Thyroid gland (tissue), 4 donors: ENCODE measurements at regions not wholly inside any gene's neighbourhood (a gene's known extent, or its start where the extent isn't known, plus 50 kb on each side); places are given as distances from the start of the nearest gene placed in this dataset.

ENCODE experiments used
- DNase-seq, 2 donors: peaks; one replicate each; pipeline ENCODE4 v3.0.0-alpha.2; 2019
- H3K27ac ChIP-seq, 3 donors: fragments of 200-600 bp; sonication (generic); 1 replicate in 2 of 3; 2 replicates in 1 of 3; pipeline ENCODE4 v1.5.1; 2016 to 2019; ENCODE audit warnings: mild to moderate bottlenecking in 1 of 3, moderate library complexity in 1 of 3
- H3K27me3 ChIP-seq: fragments of 200-600 bp; sonication (generic); one replicate; pipeline ENCODE4 v1.5.1; 2019
- H3K36me3 ChIP-seq, 2 donors: fragments of 200-600 bp; sonication (generic); one replicate each; pipeline ENCODE4 v1.5.1; 2016 to 2019
- H3K4me1 ChIP-seq, 2 donors: fragments of 200-600 bp; sonication (generic); one replicate each; pipeline ENCODE4 v1.5.1; 2017 to 2019
- H3K4me3 ChIP-seq, 3 donors: fragments of 200-600 bp; sonication (generic); replicated peaks in 1 of 3; 1 replicate in 2 of 3; 2 replicates in 1 of 3; pipeline ENCODE4 v1.5.1; 2016; ENCODE audit warnings: mild to moderate bottlenecking in 1 of 3
- H3K9me3 ChIP-seq: fragments of 200-600 bp; sonication (generic); one replicate; pipeline ENCODE4 v1.5.1; 2017
- POLR2A ChIP-seq, 2 donors: fragments of 450-650 bp; IDR thresholded peaks; one replicate each; pipeline ENCODE4 v1.6.1; 2017; ENCODE audit warnings: antibody characterized with exemption in 2 of 2, mild to moderate bottlenecking in 2 of 2, moderate library complexity in 1 of 2
- WGBS, 2 donors: methylation state at CpG; one replicate each; pipeline ENCODE4 v1.1.5; 2017; 5-methylcytosine and 5-hydroxymethylcytosine counted together
- intact Hi-C: fragments of 100-400 bp; cut with DNase I; formaldehyde crosslinking; loops from one replicate; pipeline ENCODE4 v1.15.1; 2023
- TF ChIP-seq, protein P1 (sequence below), 6 experiments: fragments of 200-600 bp in 3 of 6; fragments of 450-650 bp in 3 of 6; sonication (generic) in 3 of 6; IDR thresholded peaks; one replicate each; pipeline ENCODE4 v1.5.1; 2016 to 2019; ENCODE audit warnings: antibody characterized with exemption in 6 of 6, mild to moderate bottlenecking in 2 of 6, inconsistent platforms in 1 of 6, moderate library complexity in 1 of 6

DNA sequence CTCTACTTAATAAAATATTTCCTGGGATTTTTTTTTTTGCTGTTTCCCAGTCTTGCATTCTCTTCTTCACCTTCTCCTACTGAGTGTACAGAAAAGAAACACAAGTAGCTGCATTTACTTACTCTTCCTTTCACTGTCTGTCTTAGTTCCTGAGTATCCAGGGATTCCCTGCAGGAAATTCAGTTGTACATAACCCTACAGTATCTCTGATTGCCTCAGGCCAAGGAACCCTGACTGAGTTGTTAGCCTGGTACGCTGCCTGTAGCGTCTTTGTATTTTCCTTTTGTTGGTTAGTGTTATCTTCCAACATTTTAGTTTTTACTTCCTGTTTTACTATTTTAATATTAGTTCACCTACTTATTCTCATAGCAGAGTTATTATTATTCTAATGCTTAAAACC, 142.5 kb upstream of the ROBO1 start:
- Histone ChIP-seq H3K27ac (no peak overlapping the region), H3K4me1 (no peaks in the 10 kb centered on the region), H3K9me3 (no peaks in the 10 kb centered on the region), H3K36me3 (no peaks in the 10 kb centered on the region), H3K27me3 (no peaks in the 10 kb centered on the region), H3K4me3 (no peak overlapping the region)
- WGBS, 2 donors: 0% methylated on average over 2 of the region's 2 CpGs
- intact Hi-C loops: no loop called here
- DNase-seq: no peak
- no peak for TF ChIP-seq POLR2A (IDR thresholded peaks at IDR 0.05)
- TF ChIP-seq, protein P1, sequence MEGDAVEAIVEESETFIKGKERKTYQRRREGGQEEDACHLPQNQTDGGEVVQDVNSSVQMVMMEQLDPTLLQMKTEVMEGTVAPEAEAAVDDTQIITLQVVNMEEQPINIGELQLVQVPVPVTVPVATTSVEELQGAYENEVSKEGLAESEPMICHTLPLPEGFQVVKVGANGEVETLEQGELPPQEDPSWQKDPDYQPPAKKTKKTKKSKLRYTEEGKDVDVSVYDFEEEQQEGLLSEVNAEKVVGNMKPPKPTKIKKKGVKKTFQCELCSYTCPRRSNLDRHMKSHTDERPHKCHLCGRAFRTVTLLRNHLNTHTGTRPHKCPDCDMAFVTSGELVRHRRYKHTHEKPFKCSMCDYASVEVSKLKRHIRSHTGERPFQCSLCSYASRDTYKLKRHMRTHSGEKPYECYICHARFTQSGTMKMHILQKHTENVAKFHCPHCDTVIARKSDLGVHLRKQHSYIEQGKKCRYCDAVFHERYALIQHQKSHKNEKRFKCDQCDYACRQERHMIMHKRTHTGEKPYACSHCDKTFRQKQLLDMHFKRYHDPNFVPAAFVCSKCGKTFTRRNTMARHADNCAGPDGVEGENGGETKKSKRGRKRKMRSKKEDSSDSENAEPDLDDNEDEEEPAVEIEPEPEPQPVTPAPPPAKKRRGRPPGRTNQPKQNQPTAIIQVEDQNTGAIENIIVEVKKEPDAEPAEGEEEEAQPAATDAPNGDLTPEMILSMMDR (IDR thresholded peaks at IDR 0.05): no peak

DNA sequence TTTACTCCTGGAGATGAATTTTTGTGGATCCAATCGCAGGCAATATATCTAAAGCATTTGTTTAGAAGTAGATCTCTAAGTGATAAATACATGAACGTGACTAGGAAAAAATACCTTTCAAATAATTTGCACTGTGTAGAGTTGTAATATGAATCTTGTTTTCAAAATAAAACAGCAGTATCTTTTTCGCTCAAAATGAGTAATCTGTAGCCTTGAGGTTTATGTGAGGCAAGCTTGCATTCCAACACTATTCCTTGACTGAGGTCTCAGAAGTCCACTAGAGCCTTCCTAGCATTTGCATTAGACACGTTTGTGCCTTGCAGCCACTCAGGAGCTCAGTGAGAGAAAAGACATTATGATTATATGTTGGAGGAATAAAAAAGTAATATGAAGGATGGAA, 138.3 kb upstream of the ROBO1 start:
- intact Hi-C loops: no loop called here
- Histone ChIP-seq H3K9me3 (no peaks in the 10 kb centered on the region), H3K4me3 (no peak overlapping the region), H3K27me3 (no peaks in the 10 kb centered on the region), H3K4me1 (no peaks in the 10 kb centered on the region), H3K36me3 (no peaks in the 10 kb centered on the region), H3K27ac (no peak overlapping the region)
- WGBS, 2 donors: 75 to 84% methylated on average over 4 of the region's 4 CpGs
- DNase-seq: no peak
- no peak for TF ChIP-seq POLR2A (IDR thresholded peaks at IDR 0.05)
- TF ChIP-seq, protein P1 (IDR thresholded peaks at IDR 0.05): no peak

DNA sequence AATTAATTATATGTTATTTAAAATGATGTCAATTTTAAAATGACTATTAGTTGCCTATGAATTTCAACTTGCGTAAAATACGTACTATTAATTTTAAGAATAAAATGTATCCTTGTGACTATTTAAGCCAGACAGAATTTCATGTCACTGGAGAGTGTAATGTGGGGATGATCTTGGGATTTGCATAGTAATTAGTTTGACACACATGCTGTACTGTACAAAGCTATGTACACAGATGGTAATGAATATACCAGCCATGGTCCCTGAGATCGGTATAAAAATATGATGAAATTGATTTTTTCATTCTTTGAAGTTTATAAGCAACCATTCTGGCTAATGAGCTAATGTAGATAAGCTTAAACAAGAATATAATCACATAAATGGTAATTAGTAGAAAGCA, 134.4 kb upstream of the ROBO1 start:
- H3K4me1 ChIP-seq: no peaks in the 10 kb centered on the region
- H3K27me3 ChIP-seq: no peaks in the 10 kb centered on the region
- TF ChIP-seq, protein P1 (IDR thresholded peaks at IDR 0.05): no peak
- no peak for TF ChIP-seq POLR2A (IDR thresholded peaks at IDR 0.05)
- no peaks in the 10 kb centered on the region for H3K36me3 ChIP-seq
- no peak overlapping the region for H3K4me3 ChIP-seq
- DNase-seq: no peak
- 95 to 96% methylated on average over 3 of the region's 3 CpGs for WGBS, 2 donors
- H3K27ac ChIP-seq: no peak overlapping the region
- intact Hi-C loops: no loop called here
- H3K9me3 ChIP-seq: no peaks in the 10 kb centered on the region

DNA sequence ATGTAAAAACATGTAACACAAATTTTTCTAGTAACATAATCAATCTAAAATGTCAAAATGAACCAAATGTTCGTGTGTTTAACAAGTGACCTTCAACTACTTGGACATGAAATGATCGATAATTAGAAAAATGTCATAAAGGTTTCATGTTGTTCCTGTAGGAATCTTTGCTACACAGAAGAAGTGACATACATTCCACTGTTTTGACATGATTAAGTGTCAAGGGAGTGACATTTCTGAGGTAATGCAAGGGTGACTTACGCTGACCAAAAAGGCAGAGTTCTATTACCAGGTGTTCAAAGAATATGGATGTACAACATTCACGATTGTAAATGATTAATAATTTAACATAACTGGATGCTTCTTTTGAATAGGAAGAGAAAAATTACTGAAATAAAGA, 131.1 kb upstream of the ROBO1 start:
- H3K27ac ChIP-seq: no peak overlapping the region
- no peaks in the 10 kb centered on the region for H3K36me3 ChIP-seq
- DNase-seq: no peak
- intact Hi-C loops: no loop called here
- TF ChIP-seq, protein P1 (IDR thresholded peaks at IDR 0.05): no peak
- TF ChIP-seq POLR2A (IDR thresholded peaks at IDR 0.05): no peak
- 79 to 80% methylated on average over 4 of the region's 4 CpGs for WGBS, 2 donors
- no peaks in the 10 kb centered on the region for H3K4me1 ChIP-seq
- no peaks in the 10 kb centered on the region for H3K27me3 ChIP-seq
- H3K9me3 ChIP-seq: no peaks in the 10 kb centered on the region
- no peak overlapping the region for H3K4me3 ChIP-seq

DNA sequence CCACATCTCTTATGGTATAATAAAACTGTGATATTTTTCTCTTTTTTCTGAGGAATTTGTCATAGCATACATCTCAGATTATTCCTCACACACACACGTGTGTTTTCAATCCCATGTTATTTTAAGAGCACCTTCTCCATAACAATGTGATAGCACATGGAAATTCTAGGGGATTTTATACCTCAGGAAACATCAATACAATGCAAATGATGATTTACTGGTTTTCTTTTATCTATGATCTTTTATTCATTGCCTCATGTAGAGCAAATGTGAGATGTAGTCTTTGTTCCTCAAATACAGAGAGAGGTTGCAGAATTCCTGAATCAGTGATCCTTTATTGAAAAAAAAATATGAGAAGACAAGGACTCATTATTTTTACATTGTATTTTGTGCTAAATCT, 128.3 kb upstream of the ROBO1 start:
- TF ChIP-seq, protein P1 (IDR thresholded peaks at IDR 0.05): no peak
- TF ChIP-seq POLR2A (IDR thresholded peaks at IDR 0.05): no peak
- 58 to 62% methylated on average over 1 of the region's 1 CpG for WGBS, 2 donors
- Histone ChIP-seq H3K9me3 (no peaks in the 10 kb centered on the region), H3K36me3 (no peaks in the 10 kb centered on the region), H3K4me3 (no peak overlapping the region), H3K27me3 (no peaks in the 10 kb centered on the region), H3K4me1 (no peaks in the 10 kb centered on the region), H3K27ac (no peak overlapping the region)
- DNase-seq: no peak
- intact Hi-C loops: no loop called here
